Heart right ventricle (tissue), 16 donors: ENCODE measurements at regions not wholly inside any gene's neighbourhood (a gene's known extent, or its start where the extent isn't known, plus 50 kb on each side); places are given as distances from the start of the nearest gene placed in this dataset.
A peak's percentile ranks its signal among the peaks of the same experiment; 100 is the strongest.

Source experiments
- ATAC-seq, 8 donors: fragments of 200-7000 bp; cut with Tn5 transposase; one replicate each; pipeline ENCODE4 v1.9.1; 2020; ENCODE audit warnings: mild to moderate bottlenecking in 8 of 8, moderate library complexity in 8 of 8, moderate number of reproducible peaks in 1 of 8
- DNase-seq, 2 donors: peaks; one replicate each; pipeline ENCODE4 v3.0.0-alpha.2; 2020
- H3K27ac ChIP-seq, 10 donors: fragments of 200-600 bp; sonication (generic) in 2 of 10; one replicate each; pipeline versions ENCODE4 v1.5.0 to v1.8.0; 2020 to 2022; ENCODE audit warnings: mild to moderate bottlenecking in 3 of 10
- H3K27me3 ChIP-seq, 7 donors: fragments of 200-600 bp; one replicate each; pipeline ENCODE4 v1.8.0; 2021 to 2022; ENCODE audit warnings: mild to moderate bottlenecking in 2 of 7
- H3K36me3 ChIP-seq, 9 donors: fragments of 200-600 bp; sonication (generic) in 1 of 9; one replicate each; pipeline versions ENCODE4 v1.5.0 to v1.8.0; 2020 to 2022; ENCODE audit warnings: mild to moderate bottlenecking in 2 of 9
- H3K4me1 ChIP-seq, 9 donors: fragments of 200-600 bp; sonication (generic) in 1 of 9; one replicate each; pipeline versions ENCODE4 v1.5.0 to v1.8.0; 2020 to 2022; ENCODE audit warnings: mild to moderate bottlenecking in 4 of 9
- H3K4me3 ChIP-seq, 10 donors: fragments of 200-600 bp; sonication (generic) in 2 of 10; one replicate each; pipeline versions ENCODE4 v1.5.0 to v1.8.0; 2020 to 2022; ENCODE audit warnings: mild to moderate bottlenecking in 7 of 10, moderate library complexity in 2 of 10
- H3K9me3 ChIP-seq, 11 donors: fragments of 200-600 bp in 10 of 11; sonication (generic) in 2 of 11; one replicate each; pipeline versions ENCODE4 v1.5.0 to v1.8.0; 2013 to 2022; ENCODE audit warnings: mild to moderate bottlenecking in 2 of 11, control low read depth in 1 of 11, moderate library complexity in 1 of 11
- CTCF ChIP-seq, 9 donors: fragments of 200-600 bp; sonication (generic) in 2 of 9; IDR thresholded peaks; one replicate each; pipeline versions ENCODE4 v1.5.0 to v1.8.0; 2021 to 2022; ENCODE audit warnings: antibody characterized with exemption in 9 of 9, mild to moderate bottlenecking in 5 of 9, moderate library complexity in 1 of 9
- WGBS, 2 donors: extraction: QIAGEN DNeasy Blood & Tissue Kit; methylation state at CpG; one replicate each; pipeline ENCODE4 v1.1.7; 2013; ENCODE audit warnings: inconsistent platforms in 1 of 2; 5-methylcytosine and 5-hydroxymethylcytosine counted together
- intact Hi-C, 10 donors: fragments of 100-400 bp; cut with DNase I; formaldehyde crosslinking; loops; one replicate each; pipeline versions ENCODE4 v1.11.1 to v1.14.2; 2022
- donor health status: Arrhythmogenic right ventricular cardiomyopathy.
- donor health status: ischemic (EF 13 %, LVEDD 7.1; RV severe dilation, severe dysfunction).
- donor health status: healthy with polysubstance abuse.
- donor health status: DM: no; HTN: yes; CAD: no.
- donor health status: DM: no; HTN: no; CAD: no.
- donor health status: ischemic (EF 25% LVEDD 6.9; RV normal size, moderate dysfunction).
- donor health status: ischemic (EF 25% LVEDD 5.7; RV mildly dilated, moderate dysfunction).
- donor health status: healthy.
- donor health status: DM: yes; HTN: yes; CAD: no.
- donor health status: Ischemic cardiomyopathy.
- donor health status: ischemic (EF 35%, LVEDD 5.7; RV mildly dilated, moderate dysfunction).
- donor health status: nonischemic (EF 11% LVEDD 7.7; RV severe dilation, severe dysfunction).
- donor health status: DM: yes; HTN: yes; CAD: no.
- donor health status: PGD.
- donor health status: ischemic (EF 29% LVEDD 5.4; RV normal size, mild dysfunction).
- donor health status: nonischemic (EF 23%, LVEDD 6.1; RV moderate dilation, normal function).

DNA sequence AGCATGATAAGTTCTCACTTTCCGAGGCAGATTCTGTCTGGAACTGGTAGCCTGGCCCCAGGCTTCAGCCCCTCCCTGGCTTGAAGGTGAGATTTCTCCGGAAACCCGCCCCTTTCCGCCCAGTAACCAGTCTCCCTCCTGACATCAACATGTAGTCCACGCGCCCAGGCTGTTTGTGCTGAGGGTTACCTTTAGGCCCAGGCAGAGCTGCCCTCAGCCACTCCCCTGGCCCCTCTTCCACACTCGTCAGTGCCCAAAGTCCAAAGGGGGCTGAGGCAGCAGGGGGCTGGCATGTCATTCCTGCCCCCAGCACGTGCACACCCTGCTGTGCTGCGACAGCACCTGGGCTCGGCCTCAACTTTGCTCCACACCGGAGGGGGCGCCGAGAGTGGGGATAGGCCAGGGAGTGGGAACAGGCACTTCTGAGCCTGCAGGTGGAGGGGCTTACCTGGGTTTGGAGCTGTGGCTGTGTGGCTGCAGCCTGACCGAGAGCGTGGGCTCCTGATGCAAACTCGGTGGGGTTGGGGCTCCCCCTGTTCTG is 69.5 kb upstream of the ANK2 start:
- no peaks in the 10 kb centered on the region for H3K9me3 ChIP-seq
- 92 to 95% methylated on average over 16 of the region's 16 CpGs for WGBS, 2 donors
- no peak for DNase-seq
- TF ChIP-seq CTCF (IDR thresholded peaks at IDR 0.05) = no peak
- intact Hi-C loops = loop anchor here in 2 of 10 donors (10.0 kb wide), 2 partner anchors 105 to 115 kb away; no protein-coding TSS in a partner anchor
- H3K4me1 ChIP-seq = peaks cover 0 to 4% (median 0%) of the 10 kb centered on the region in 9 donors
- H3K4me3 ChIP-seq = no peak overlapping the region
- no peaks in the 10 kb centered on the region for H3K36me3 ChIP-seq
- H3K27me3 ChIP-seq = no peaks in the 10 kb centered on the region
- peak in 2 of 8 donors; percentile 13 to 41 for ATAC-seq
- H3K27ac ChIP-seq = no peak overlapping the region

GRCh38 chr4:112982680-112983079 is 66.8 kb upstream of the ANK2 start:
- H3K9me3 ChIP-seq = no peaks in the 10 kb centered on the region
- no peak for TF ChIP-seq CTCF (IDR thresholded peaks at IDR 0.05)

DNA sequence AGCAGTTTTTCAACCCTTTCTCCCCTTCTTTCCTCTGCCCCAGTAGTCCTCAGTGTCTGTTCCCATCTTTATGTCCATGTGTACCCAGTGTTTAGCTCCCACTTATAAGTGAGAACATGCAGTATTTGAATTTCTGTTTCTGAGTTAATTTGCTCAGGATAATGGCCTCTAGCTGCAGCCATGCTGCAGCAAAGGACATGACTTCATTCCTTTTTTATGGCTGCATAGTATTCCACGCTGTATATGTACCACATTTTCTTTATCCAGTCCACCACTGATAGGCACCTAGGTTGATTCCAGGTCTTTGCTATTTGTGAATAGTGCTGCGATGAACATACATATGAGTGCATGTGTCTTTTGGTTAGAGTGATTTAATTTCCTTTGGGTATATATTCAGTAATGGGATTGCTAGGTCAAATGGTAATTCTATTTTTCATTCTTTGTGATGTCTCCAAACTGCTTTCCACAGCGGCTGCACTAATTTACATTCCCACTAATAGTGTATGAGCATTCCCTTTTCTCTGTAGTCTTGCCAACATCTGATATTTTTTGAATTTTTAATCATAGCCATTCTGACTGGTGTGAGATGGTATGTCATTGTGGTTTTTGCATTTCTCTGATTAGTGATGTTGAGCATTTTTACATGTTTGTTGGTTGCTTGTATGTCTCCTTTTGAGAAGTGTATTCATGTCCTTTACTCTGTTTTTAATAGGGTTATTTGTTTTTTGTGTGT is 54.6 kb upstream of the ANK2 start:
- 91 to 96% methylated on average over 3 of the region's 3 CpGs for WGBS, 2 donors
- intact Hi-C loops = no loop called here

More at GRCh38 chr4:112982680-112983079, 66.8 kb upstream of the ANK2 start:
- Histone ChIP-seq H3K27me3 (no peaks in the 10 kb centered on the region), H3K4me3 (no peak overlapping the region), H3K36me3 (no peaks in the 10 kb centered on the region), H3K27ac (no peak overlapping the region), H3K4me1 (peaks cover 0 to 5% (median 0%) of the 10 kb centered on the region in 9 donors)
- intact Hi-C loops = no loop called here
- ATAC-seq (no peak), DNase-seq (no peak)
- 70 to 74% methylated on average over 2 of the region's 2 CpGs for WGBS, 2 donors

More for the DNA sequence above, 54.6 kb upstream of the ANK2 start:
- Histone ChIP-seq H3K9me3 (peaks cover 0 to 6% (median 0%) of the 10 kb centered on the region in 11 donors), H3K27me3 (no peaks in the 10 kb centered on the region), H3K4me1 (no peaks in the 10 kb centered on the region), H3K36me3 (no peaks in the 10 kb centered on the region), H3K27ac (no peak overlapping the region), H3K4me3 (no peak overlapping the region)
- DNase-seq (no peak), ATAC-seq (no peak)
- no peak for TF ChIP-seq CTCF (IDR thresholded peaks at IDR 0.05)
